Keratinocyte (primary cell): ENCODE measurements at regions not wholly inside any gene's neighbourhood (a gene's known extent, or its start where the extent isn't known, plus 50 kb on each side); places are given as distances from the start of the nearest gene placed in this dataset.

Source experiments
- DNase-seq: peaks from one replicate; pipeline ENCODE4 v3.0.0-alpha.2; 2011; ENCODE audit warnings: low read depth, missing footprints, low spot score
- FAIRE-seq: peaks from 2 replicates; lab custom pipeline; 2011; peaks lifted over from hg19 to GRCh38; lab: Jason Lieb, UNC
- H2AFZ ChIP-seq: 2 replicates; pipeline ENCODE4 v1.6.0; 2012; ENCODE audit warnings: low read length, control low read depth, inconsistent platforms; ENCODE audit not compliant: control insufficient read depth
- H3K27ac ChIP-seq: 2 replicates; pipeline ENCODE4 v1.5.1; 2011; ENCODE audit warnings: low read length; ENCODE audit not compliant: control insufficient read depth, insufficient read depth
- H3K27me3 ChIP-seq: 3 replicates; pipeline ENCODE4 v1.6.0; 2011; ENCODE audit warnings: low read length; ENCODE audit not compliant: control insufficient read depth, insufficient read depth; ENCODE audit errors: extremely low read depth
- H3K36me3 ChIP-seq, 2 experiments: 2 replicates in 1 of 2; 3 replicates in 1 of 2; pipeline ENCODE4 v1.5.1; 2011; ENCODE audit warnings: low read length in 2 of 2, mild to moderate bottlenecking in 1 of 2; ENCODE audit not compliant: control insufficient read depth in 2 of 2, insufficient read depth in 2 of 2; ENCODE audit errors: extremely low read depth in 1 of 2
- H3K4me1 ChIP-seq: 3 replicates; pipeline ENCODE4 v1.5.1; 2011; ENCODE audit warnings: low read length; ENCODE audit not compliant: control insufficient read depth, insufficient read depth; ENCODE audit errors: extremely low read depth
- H3K4me2 ChIP-seq: 3 replicates; pipeline ENCODE4 v1.6.0; 2011; ENCODE audit warnings: low read depth, low read length; ENCODE audit not compliant: control insufficient read depth, insufficient read depth; ENCODE audit errors: extremely low read depth
- H3K4me3 ChIP-seq, 3 experiments: fragments of 200-600 bp in 1 of 3; sonication (generic) in 1 of 3; 2 replicates in 2 of 3; 3 replicates in 1 of 3; pipeline ENCODE4 v1.5.1; 2011 to 2016; ENCODE audit warnings: low read length in 3 of 3, mild to moderate bottlenecking in 3 of 3, control low read depth in 2 of 3, inconsistent platforms in 1 of 3, low read depth in 1 of 3, mixed read lengths in 1 of 3, mixed run types in 1 of 3, moderate library complexity in 1 of 3; ENCODE audit not compliant: control insufficient read depth in 2 of 3, insufficient read depth in 2 of 3; ENCODE audit errors: extremely low read depth in 1 of 3
- H3K79me2 ChIP-seq: 2 replicates; pipeline ENCODE4 v1.6.0; 2012; ENCODE audit warnings: low read length; ENCODE audit not compliant: control insufficient read depth, insufficient read depth
- H3K9ac ChIP-seq: 3 replicates; pipeline ENCODE4 v1.6.0; 2011; ENCODE audit warnings: low read length; ENCODE audit not compliant: control insufficient read depth, insufficient read depth; ENCODE audit errors: extremely low read depth
- H3K9me1 ChIP-seq: 3 replicates; pipeline ENCODE4 v1.6.0; 2011; ENCODE audit warnings: low read length; ENCODE audit not compliant: control insufficient read depth, insufficient read depth; ENCODE audit errors: extremely low read depth
- H3K9me3 ChIP-seq: 2 replicates; pipeline ENCODE4 v1.5.1; 2012; ENCODE audit warnings: low read depth, low read length; ENCODE audit not compliant: control insufficient read depth
- H4K20me1 ChIP-seq: 3 replicates; pipeline ENCODE4 v1.6.0; 2011; ENCODE audit warnings: low read length; ENCODE audit not compliant: control insufficient read depth, insufficient read depth; ENCODE audit errors: extremely low read depth
- CTCF ChIP-seq, 3 experiments: IDR thresholded peaks in 1 of 3; conservative IDR thresholded peaks in 1 of 3; optimal IDR thresholded peaks in 1 of 3; 2 replicates in 2 of 3; 3 replicates in 1 of 3; pipeline versions ENCODE3 to v1.5.1; 2011; ENCODE audit warnings: low read length in 3 of 3, mild to moderate bottlenecking in 3 of 3, moderate library complexity in 2 of 3, control low read depth in 1 of 3, inconsistent platforms in 1 of 3; ENCODE audit not compliant: insufficient read depth in 2 of 3; ENCODE audit errors: extremely low read depth in 1 of 3
- EZH2 ChIP-seq: IDR thresholded peaks from one replicate; pipeline ENCODE4 v1.6.1; 2012; ENCODE audit warnings: inconsistent platforms, mild to moderate bottlenecking, low read length, moderate library complexity
- dilution Hi-C: fragments of 300-500 bp; cut with MboI; formaldehyde crosslinking; loops from one replicate; pipeline ENCODE4 v1.7.0; 2020; ENCODE audit warnings: low sequenced_read_pairs; ENCODE audit not compliant: extremely low pct_ligation_motif_present

GRCh38 chr18:47752796-47753645, 177.4 kb downstream of the SMAD2 start:
- H3K4me1 ChIP-seq: no peaks in the 10 kb centered on the region
- no peak overlapping the region for H3K27ac ChIP-seq
- no peaks in the 10 kb centered on the region for H4K20me1 ChIP-seq
- H3K9ac ChIP-seq: no peak overlapping the region
- no peaks in the 10 kb centered on the region for H3K9me1 ChIP-seq
- no peaks in the 10 kb centered on the region for H3K79me2 ChIP-seq
- DNase-seq (no peak), FAIRE-seq (no peak)
- H2AFZ ChIP-seq: no peak overlapping the region
- no peaks in the 10 kb centered on the region for H3K9me3 ChIP-seq
- dilution Hi-C loops: no loop called here
- no peak overlapping the region for H3K4me2 ChIP-seq
- no peaks in the 10 kb centered on the region for H3K36me3 ChIP-seq
- H3K4me3 ChIP-seq: no peak overlapping the region
- TF ChIP-seq EZH2 (no peak), CTCF (optimal IDR thresholded peaks at IDR 0.05 in 1 of 3, IDR thresholded peaks at IDR 0.05 in 1 of 3, conservative IDR thresholded peaks at IDR 0.05 in 1 of 3; ENCODE audit: extremely low read depth in 1 of 3, insufficient read depth in 2 of 3, low read length in 3 of 3) (no peak)
- no peaks in the 10 kb centered on the region for H3K27me3 ChIP-seq

GRCh38 chr18:47750889-47751423, 179.5 kb downstream of the SMAD2 start:
- Histone ChIP-seq H3K36me3 (no peaks in the 10 kb centered on the region), H3K79me2 (no peaks in the 10 kb centered on the region), H3K27me3 (peaks cover 4% of the 10 kb centered on the region), H3K4me2 (no peak overlapping the region), H3K4me1 (no peaks in the 10 kb centered on the region), H2AFZ (no peak overlapping the region), H4K20me1 (no peaks in the 10 kb centered on the region), H3K9me1 (no peaks in the 10 kb centered on the region), H3K4me3 (no peak overlapping the region), H3K9me3 (no peaks in the 10 kb centered on the region), H3K27ac (no peak overlapping the region), H3K9ac (no peak overlapping the region)
- dilution Hi-C loops: no loop called here
- DNase-seq (no peak), FAIRE-seq (no peak)
- TF ChIP-seq CTCF (optimal IDR thresholded peaks at IDR 0.05 in 1 of 3, IDR thresholded peaks at IDR 0.05 in 1 of 3, conservative IDR thresholded peaks at IDR 0.05 in 1 of 3; ENCODE audit: extremely low read depth in 1 of 3, insufficient read depth in 2 of 3, low read length in 3 of 3) (no peak), EZH2 (no peak)
